Left cardiac atrium (tissue), 4 donors: ENCODE measurements at regions not wholly inside any gene's neighbourhood (a gene's known extent, or its start where the extent isn't known, plus 50 kb on each side); places are given as distances from the start of the nearest gene placed in this dataset.
"Not testable (repeated sequence)": the region's sequence is repeated elsewhere in the genome, so short reads cannot be mapped to it uniquely, and the experiment has no call there.

Experiments
- ATAC-seq, 2 donors: fragments of 200-7000 bp; cut with Tn5 transposase; one replicate each; pipeline ENCODE4 v1.9.1; 2020; ENCODE audit warnings: mild to moderate bottlenecking in 2 of 2, moderate library complexity in 2 of 2
- DNase-seq: peaks from one replicate; pipeline ENCODE4 v3.0.0-alpha.2; 2020
- intact Hi-C, 2 donors: fragments of 100-400 bp; cut with DNase I; formaldehyde crosslinking; loops; one replicate each; pipeline versions ENCODE4 v1.14.1 to v1.15.1; 2022 to 2023
- donor health status: DM: no; HTN: yes; CAD: no.
- donor health status: DM: no; HTN: yes; CAD: no; lungs with severe emphysema.
- donor health status: DM: yes; HTN: yes; CAD: no.
- donor health status: Dilated cardiomyopathy.

- DNase-seq, intact Hi-C loops, ATAC-seq: not testable (repeated sequence)
Observed at GRCh38 chr7:110320285-110320684, 770.6 kb upstream of the LRRN3 start.

GRCh38 chr7:110322796-110323195 lies 768.1 kb upstream of the LRRN3 start:
- ATAC-seq, result no peak
- DNase-seq, result no peak
- intact Hi-C loops, result no loop called here

GRCh38 chr7:110326966-110327365 lies 764.0 kb upstream of the LRRN3 start:
- no peak for ATAC-seq
- no peak for DNase-seq
- intact Hi-C loops, result no loop called here

GRCh38 chr7:110336423-110336822 lies 754.5 kb upstream of the LRRN3 start:
- no peak for ATAC-seq
- no peak for DNase-seq
- intact Hi-C loops, result no loop called here

- ATAC-seq (no peak), DNase-seq (no peak)
- intact Hi-C loops, result no loop called here
Observed at GRCh38 chr7:110337646-110338045, 753.3 kb upstream of the LRRN3 start.

- intact Hi-C loops, result no loop called here
- DNase-seq, result no peak
- no peak for ATAC-seq
Observed at GRCh38 chr7:110347081-110347480, 743.8 kb upstream of the LRRN3 start.

- ATAC-seq (no peak), DNase-seq (no peak)
- intact Hi-C loops, result no loop called here
Observed at GRCh38 chr7:110356438-110356837, 734.5 kb upstream of the LRRN3 start.

GRCh38 chr7:110358028-110358427 lies 732.9 kb upstream of the LRRN3 start:
- intact Hi-C loops, result no loop called here
- ATAC-seq (no peak), DNase-seq (no peak)

GRCh38 chr7:110371709-110372108 lies 719.2 kb upstream of the LRRN3 start:
- DNase-seq (no peak), ATAC-seq (no peak)
- intact Hi-C loops, result no loop called here

GRCh38 chr7:110372685-110373084 lies 718.2 kb upstream of the LRRN3 start:
- ATAC-seq, result no peak
- intact Hi-C loops, result no loop called here
- DNase-seq, result no peak

- ATAC-seq (no peak), DNase-seq (no peak)
- intact Hi-C loops, result no loop called here
Observed at GRCh38 chr7:110373416-110373815, 717.5 kb upstream of the LRRN3 start.

- intact Hi-C loops, result no loop called here
- no peak for ATAC-seq
- no peak for DNase-seq
Observed at GRCh38 chr7:110373859-110374258, 717.1 kb upstream of the LRRN3 start.

GRCh38 chr7:110375068-110375467 lies 715.9 kb upstream of the LRRN3 start:
- intact Hi-C loops, result no loop called here
- ATAC-seq, result no peak
- no peak for DNase-seq

- no peak for DNase-seq
- ATAC-seq, result no peak
- intact Hi-C loops, result no loop called here
Observed at GRCh38 chr7:110382736-110383135, 708.2 kb upstream of the LRRN3 start.

GRCh38 chr7:110386006-110386405 lies 704.9 kb upstream of the LRRN3 start:
- ATAC-seq (no peak), DNase-seq (no peak)
- intact Hi-C loops, result no loop called here

GRCh38 chr7:110386913-110387312 lies 704.0 kb upstream of the LRRN3 start:
- no peak for ATAC-seq
- DNase-seq, result no peak
- intact Hi-C loops, result no loop called here

GRCh38 chr7:110387689-110388088 lies 703.2 kb upstream of the LRRN3 start:
- intact Hi-C loops, result no loop called here
- ATAC-seq (no peak), DNase-seq (no peak)

- intact Hi-C loops, result no loop called here
- no peak for ATAC-seq
- no peak for DNase-seq
Observed at GRCh38 chr7:110388457-110388856, 702.5 kb upstream of the LRRN3 start.

- intact Hi-C loops, result no loop called here
- ATAC-seq (no peak), DNase-seq (no peak)
Observed at GRCh38 chr7:110396021-110396420, 694.9 kb upstream of the LRRN3 start.

- intact Hi-C loops, result no loop called here
Observed at GRCh38 chr7:110397927-110398660, 692.8 kb upstream of the LRRN3 start.

GRCh38 chr7:110399421-110399820 lies 691.5 kb upstream of the LRRN3 start:
- no peak for ATAC-seq
- intact Hi-C loops, result no loop called here
- no peak for DNase-seq

More at GRCh38 chr7:110397927-110398660, 692.8 kb upstream of the LRRN3 start:
- DNase-seq, result no peak
- ATAC-seq, result no peak

- ATAC-seq (no peak), DNase-seq (no peak)
- intact Hi-C loops, result no loop called here
Observed at GRCh38 chr7:110400411-110400810, 690.5 kb upstream of the LRRN3 start.
